ENCODE measurements at regions not wholly inside any gene's neighbourhood (a gene's known extent, or its start where the extent isn't known, plus 50 kb on each side); places are given as distances from the start of the nearest gene placed in this dataset.

GRCh38 chr11:30092518-30092917 lies 75.7 kb upstream of the KCNA4 start:
- no peak for TF ChIP-seq CTCF (IDR thresholded peaks at IDR 0.05)
- TF ChIP-seq EZH2phosphoT487 (IDR thresholded peaks at IDR 0.05), result no peak
